Type B pancreatic cell (in vitro differentiated cells): ENCODE measurements at regions not wholly inside any gene's neighbourhood (a gene's known extent, or its start where the extent isn't known, plus 50 kb on each side); places are given as distances from the start of the nearest gene placed in this dataset.
A peak's percentile ranks its signal among the peaks of the same experiment; 100 is the strongest.

Experiments used
- DNase-seq: peaks from one replicate; pipeline ENCODE4 v3.0.0; 2021; ENCODE audit warnings: mixed read lengths; ENCODE audit not compliant: unreplicated experiment; ENCODE audit errors: extremely low spot score
- H3K27ac Mint-ChIP-seq: 2 replicates; pipeline ENCODE4 v1.8.0; 2021; ENCODE audit warnings: mild to moderate bottlenecking, mixed read lengths
- H3K27me3 Mint-ChIP-seq: 2 replicates; pipeline ENCODE4 v1.8.0; 2021; ENCODE audit warnings: mixed read lengths
- H3K36me3 Mint-ChIP-seq: 2 replicates; pipeline ENCODE4 v1.8.0; 2021; ENCODE audit warnings: mixed read lengths
- H3K4me1 Mint-ChIP-seq: one replicate; pipeline ENCODE4 v1.8.0; 2021; ENCODE audit warnings: mixed read lengths; ENCODE audit not compliant: unreplicated experiment
- H3K4me3 Mint-ChIP-seq: 2 replicates; pipeline ENCODE4 v1.8.0; 2021; ENCODE audit warnings: mild to moderate bottlenecking, mixed read lengths
- H3K9me3 Mint-ChIP-seq: 2 replicates; pipeline ENCODE4 v1.8.0; 2021; ENCODE audit warnings: mixed read lengths
- CTCF ChIP-seq: fragments of 200-600 bp; sonication (generic); conservative IDR thresholded peaks from 2 replicates; pipeline ENCODE4 v1.5.0; 2021; ENCODE audit warnings: antibody characterized with exemption, mild to moderate bottlenecking

GRCh38 chrX:34559325-34559724, 97.8 kb downstream of the TMEM47 start:
- TF ChIP-seq CTCF, result no peak
- Mint-ChIP-seq H3K27ac (peak overlapping the region; percentile 71), H3K36me3 (no peaks in the 10 kb centered on the region), H3K4me3 (no peak overlapping the region), H3K4me1 (peaks cover 6% of the 10 kb centered on the region), H3K27me3 (no peaks in the 10 kb centered on the region), H3K9me3 (peaks cover 4% of the 10 kb centered on the region)
- no peak for DNase-seq

GRCh38 chrX:34557733-34558132, 99.4 kb downstream of the TMEM47 start:
- peaks cover 6% of the 10 kb centered on the region for H3K4me1 Mint-ChIP-seq
- H3K4me3 Mint-ChIP-seq, result no peak overlapping the region
- H3K27ac Mint-ChIP-seq, result no peak overlapping the region
- TF ChIP-seq CTCF, result no peak
- no peak for DNase-seq
- peaks cover 4% of the 10 kb centered on the region for H3K9me3 Mint-ChIP-seq
- no peaks in the 10 kb centered on the region for H3K27me3 Mint-ChIP-seq
- no peaks in the 10 kb centered on the region for H3K36me3 Mint-ChIP-seq

DNA sequence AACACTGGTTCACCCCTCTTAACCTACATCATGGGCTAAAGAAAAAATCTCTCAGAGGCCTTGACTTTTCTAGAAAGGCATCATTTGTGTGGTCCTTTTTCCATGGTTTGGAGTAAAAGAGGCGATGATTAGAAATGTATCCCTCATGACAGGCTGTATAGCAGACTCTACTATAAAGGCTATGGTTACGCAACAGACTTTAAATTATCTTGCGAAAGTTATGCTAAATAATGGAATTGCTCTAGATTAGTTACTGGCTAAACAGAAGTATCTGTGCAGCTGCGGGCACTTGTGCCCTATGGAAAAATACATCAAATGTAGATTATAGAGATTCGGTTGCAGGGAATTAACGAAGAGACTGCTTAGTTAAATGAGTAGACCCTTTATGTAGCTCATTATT, 101.6 kb downstream of the TMEM47 start:
- Mint-ChIP-seq H3K27ac (no peak overlapping the region), H3K27me3 (no peaks in the 10 kb centered on the region), H3K4me1 (peaks cover 6% of the 10 kb centered on the region), H3K4me3 (no peak overlapping the region), H3K36me3 (no peaks in the 10 kb centered on the region), H3K9me3 (peaks cover 4% of the 10 kb centered on the region)
- DNase-seq, result no peak
- no peak for TF ChIP-seq CTCF

GRCh38 chrX:34546366-34546765, 110.7 kb downstream of the TMEM47 start:
- Mint-ChIP-seq H3K27me3 (no peaks in the 10 kb centered on the region), H3K9me3 (no peaks in the 10 kb centered on the region), H3K4me1 (no peaks in the 10 kb centered on the region), H3K4me3 (no peak overlapping the region), H3K27ac (no peak overlapping the region), H3K36me3 (no peaks in the 10 kb centered on the region)
- no peak for TF ChIP-seq CTCF
- DNase-seq, result no peak

DNA sequence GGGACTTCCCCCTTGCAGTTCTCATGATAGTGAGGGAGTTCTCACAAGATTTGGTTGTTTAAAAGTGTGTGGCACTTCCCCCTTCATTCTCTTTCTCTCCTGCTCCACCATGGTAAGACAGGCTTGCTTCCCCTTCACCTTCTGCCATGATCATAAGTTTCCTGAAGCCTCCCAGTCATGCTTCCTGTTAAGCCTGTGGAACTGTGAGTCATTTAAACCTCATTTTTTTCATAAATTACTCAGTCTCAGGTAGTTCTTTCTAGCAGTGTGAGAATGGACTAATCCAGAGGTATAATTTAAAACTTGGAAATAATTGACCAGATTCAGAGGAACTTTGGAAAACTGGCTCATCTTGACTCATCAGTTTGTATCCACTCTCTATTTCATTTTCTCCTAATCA, 129.0 kb downstream of the TMEM47 start:
- Mint-ChIP-seq H3K4me3 (no peak overlapping the region), H3K9me3 (no peaks in the 10 kb centered on the region), H3K36me3 (no peaks in the 10 kb centered on the region), H3K27ac (no peak overlapping the region), H3K27me3 (no peaks in the 10 kb centered on the region), H3K4me1 (no peaks in the 10 kb centered on the region)
- DNase-seq, result no peak
- TF ChIP-seq CTCF, result no peak

- Mint-ChIP-seq H3K27me3 (no peaks in the 10 kb centered on the region), H3K9me3 (no peaks in the 10 kb centered on the region), H3K4me3 (no peak overlapping the region), H3K4me1 (no peaks in the 10 kb centered on the region), H3K27ac (no peak overlapping the region), H3K36me3 (no peaks in the 10 kb centered on the region)
- TF ChIP-seq CTCF, result no peak
- no peak for DNase-seq
Observed at GRCh38 chrX:34521563-34521962, 135.5 kb downstream of the TMEM47 start.
